ENCODE measurements at regions not wholly inside any gene's neighbourhood (a gene's known extent, or its start where the extent isn't known, plus 50 kb on each side); places are given as distances from the start of the nearest gene placed in this dataset.
"Not testable (repeated sequence)": the region's sequence is repeated elsewhere in the genome, so short reads cannot be mapped to it uniquely, and the experiment has no call there.

DNA sequence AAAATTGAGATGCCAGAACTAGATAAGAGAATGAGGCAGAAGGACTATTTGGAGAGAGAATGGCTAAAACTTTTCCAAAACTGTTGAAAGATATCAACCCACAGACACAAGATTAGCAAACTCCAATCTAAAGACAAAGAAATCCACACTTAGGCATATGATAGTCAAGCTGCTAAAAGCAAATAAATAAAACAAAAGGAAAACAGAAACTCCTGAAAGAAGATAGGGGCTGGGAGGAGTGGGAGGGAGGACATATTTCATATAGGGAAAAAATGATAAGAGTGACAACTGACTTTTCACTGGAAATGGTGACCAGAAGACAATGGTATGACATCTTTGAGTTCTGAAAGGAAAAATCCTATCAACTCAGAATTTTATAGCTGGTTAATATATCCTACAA is 105.4 kb upstream of the ADO start:
- no peaks in the 10 kb centered on the region for H3K4me1 ChIP-seq (ENCODE audit: control insufficient read depth in 1 of 2, low read depth in 2 of 2)
- H3K9me3 ChIP-seq = peaks cover 17% of the 10 kb centered on the region
- H3K27ac ChIP-seq = no peak overlapping the region
- H3K36me3 ChIP-seq = no peaks in the 10 kb centered on the region
- no peaks in the 10 kb centered on the region for H3K27me3 ChIP-seq (replicated peaks; ENCODE audit: insufficient read depth)
- H3K4me3 ChIP-seq = no peak overlapping the region
- ATAC-seq (ENCODE audit: insufficient number of reproducible peaks, low FRiP score, low read depth) = no peak
- TF ChIP-seq, protein P1, sequence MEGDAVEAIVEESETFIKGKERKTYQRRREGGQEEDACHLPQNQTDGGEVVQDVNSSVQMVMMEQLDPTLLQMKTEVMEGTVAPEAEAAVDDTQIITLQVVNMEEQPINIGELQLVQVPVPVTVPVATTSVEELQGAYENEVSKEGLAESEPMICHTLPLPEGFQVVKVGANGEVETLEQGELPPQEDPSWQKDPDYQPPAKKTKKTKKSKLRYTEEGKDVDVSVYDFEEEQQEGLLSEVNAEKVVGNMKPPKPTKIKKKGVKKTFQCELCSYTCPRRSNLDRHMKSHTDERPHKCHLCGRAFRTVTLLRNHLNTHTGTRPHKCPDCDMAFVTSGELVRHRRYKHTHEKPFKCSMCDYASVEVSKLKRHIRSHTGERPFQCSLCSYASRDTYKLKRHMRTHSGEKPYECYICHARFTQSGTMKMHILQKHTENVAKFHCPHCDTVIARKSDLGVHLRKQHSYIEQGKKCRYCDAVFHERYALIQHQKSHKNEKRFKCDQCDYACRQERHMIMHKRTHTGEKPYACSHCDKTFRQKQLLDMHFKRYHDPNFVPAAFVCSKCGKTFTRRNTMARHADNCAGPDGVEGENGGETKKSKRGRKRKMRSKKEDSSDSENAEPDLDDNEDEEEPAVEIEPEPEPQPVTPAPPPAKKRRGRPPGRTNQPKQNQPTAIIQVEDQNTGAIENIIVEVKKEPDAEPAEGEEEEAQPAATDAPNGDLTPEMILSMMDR (IDR thresholded peaks at IDR 0.05) = no peak
- no peak for DNase-seq (ENCODE audit: low spot score)

DNA sequence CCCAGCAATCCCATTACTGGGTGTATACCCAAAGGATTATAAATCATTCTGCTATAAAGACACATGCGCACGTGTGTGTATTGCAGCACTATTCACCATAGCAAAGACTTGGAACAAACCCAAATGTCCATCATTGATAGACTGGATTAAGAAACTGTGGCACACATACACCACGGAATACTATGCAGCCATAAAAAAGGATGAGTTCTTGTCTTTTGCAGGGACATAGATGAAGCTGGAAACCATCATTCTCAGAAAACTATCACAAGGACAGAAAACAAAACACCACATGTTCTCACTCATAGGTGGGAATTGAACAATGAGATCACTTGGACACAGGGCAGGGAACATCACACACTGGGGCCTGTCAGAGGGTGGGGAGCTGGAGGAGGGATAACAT is 100.4 kb upstream of the ADO start:
- H3K9me3 ChIP-seq; ATAC-seq (ENCODE audit: insufficient number of reproducible peaks, low FRiP score, low read depth); H3K27me3 ChIP-seq (replicated peaks; ENCODE audit: insufficient read depth); H3K27ac ChIP-seq; H3K4me3 ChIP-seq; H3K36me3 ChIP-seq; H3K4me1 ChIP-seq (ENCODE audit: control insufficient read depth in 1 of 2, low read depth in 2 of 2); DNase-seq (ENCODE audit: low spot score): not testable (repeated sequence)

DNA sequence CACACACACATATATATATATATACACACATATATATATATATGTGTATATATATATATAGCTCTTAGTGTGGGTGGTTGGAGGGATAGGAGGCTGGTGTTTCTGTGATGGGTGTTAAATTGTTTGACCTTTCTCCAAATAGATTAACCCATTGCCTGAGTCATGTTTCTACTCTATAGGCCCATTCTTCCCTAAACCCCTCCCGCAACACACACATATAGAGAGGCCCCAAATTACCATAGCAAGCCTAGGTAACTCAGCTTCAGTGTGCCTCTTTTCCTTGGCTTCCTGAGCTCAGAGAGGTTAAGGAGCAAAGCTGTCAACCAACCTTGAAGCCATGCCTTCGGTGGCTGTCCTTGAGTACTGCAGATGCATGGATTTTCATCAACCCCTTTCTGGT is 98.7 kb upstream of the ADO start:
- H3K27me3 ChIP-seq (replicated peaks; ENCODE audit: insufficient read depth) = no peaks in the 10 kb centered on the region
- TF ChIP-seq, protein P1 (IDR thresholded peaks at IDR 0.05) = no peak
- DNase-seq (ENCODE audit: low spot score) (no peak), ATAC-seq (ENCODE audit: insufficient number of reproducible peaks, low FRiP score, low read depth) (no peak)
- H3K4me3 ChIP-seq = no peak overlapping the region
- no peak overlapping the region for H3K27ac ChIP-seq
- no peaks in the 10 kb centered on the region for H3K36me3 ChIP-seq
- no peaks in the 10 kb centered on the region for H3K4me1 ChIP-seq (ENCODE audit: control insufficient read depth in 1 of 2, low read depth in 2 of 2)
- no peaks in the 10 kb centered on the region for H3K9me3 ChIP-seq

DNA sequence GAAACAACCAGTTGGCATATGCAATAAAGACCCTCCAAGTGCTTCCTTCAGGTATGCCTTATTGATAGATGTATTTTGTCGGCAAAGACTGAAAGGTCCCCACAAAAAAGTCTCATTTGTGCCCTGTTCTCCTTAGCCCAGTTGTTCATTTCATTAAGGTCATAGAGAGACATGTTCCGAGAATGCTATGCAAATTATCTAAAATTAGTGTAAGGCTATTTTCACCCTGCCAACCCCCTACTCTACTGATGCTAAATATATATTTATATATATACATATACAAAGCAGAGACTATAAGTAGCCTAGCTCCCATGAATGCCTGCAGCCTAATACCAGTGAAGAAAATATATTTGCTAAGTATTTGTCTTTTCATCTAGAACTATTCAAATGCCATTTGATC is 96.7 kb upstream of the ADO start:
- no peak overlapping the region for H3K27ac ChIP-seq
- ATAC-seq (ENCODE audit: insufficient number of reproducible peaks, low FRiP score, low read depth) (no peak), DNase-seq (ENCODE audit: low spot score) (no peak)
- no peaks in the 10 kb centered on the region for H3K36me3 ChIP-seq
- no peak overlapping the region for H3K4me3 ChIP-seq
- TF ChIP-seq, protein P1 (IDR thresholded peaks at IDR 0.05) = no peak
- H3K27me3 ChIP-seq (replicated peaks; ENCODE audit: insufficient read depth) = no peaks in the 10 kb centered on the region
- H3K9me3 ChIP-seq = no peaks in the 10 kb centered on the region
- no peaks in the 10 kb centered on the region for H3K4me1 ChIP-seq (ENCODE audit: control insufficient read depth in 1 of 2, low read depth in 2 of 2)

DNA sequence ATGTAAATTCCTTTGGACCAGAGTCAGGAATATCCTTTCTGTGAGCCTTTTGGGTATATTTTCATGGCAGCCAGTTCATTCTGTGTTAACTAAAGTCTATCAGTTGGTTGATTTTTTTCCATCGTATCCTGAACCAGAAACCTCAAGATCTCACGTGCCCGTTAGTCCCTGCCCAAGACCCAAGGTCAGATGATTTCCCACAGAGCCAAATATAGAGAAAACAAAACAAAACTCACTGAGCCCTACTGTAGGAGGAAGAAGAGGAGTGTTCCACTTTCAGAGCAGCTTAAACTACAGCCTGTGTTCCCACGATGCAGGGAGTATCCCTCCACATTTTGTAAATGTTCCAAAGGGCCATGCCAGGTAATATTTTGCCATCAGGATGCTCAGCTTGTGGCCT is 96.0 kb upstream of the ADO start:
- DNase-seq (ENCODE audit: low spot score) = no peak
- TF ChIP-seq, protein P1 (IDR thresholded peaks at IDR 0.05) = no peak
- Histone ChIP-seq H3K27ac (no peak overlapping the region), H3K9me3 (no peaks in the 10 kb centered on the region), H3K27me3 (replicated peaks; ENCODE audit: insufficient read depth) (no peaks in the 10 kb centered on the region), H3K36me3 (no peaks in the 10 kb centered on the region), H3K4me3 (no peak overlapping the region), H3K4me1 (ENCODE audit: control insufficient read depth in 1 of 2, low read depth in 2 of 2) (no peaks in the 10 kb centered on the region)
- no peak for ATAC-seq (ENCODE audit: insufficient number of reproducible peaks, low FRiP score, low read depth)

DNA sequence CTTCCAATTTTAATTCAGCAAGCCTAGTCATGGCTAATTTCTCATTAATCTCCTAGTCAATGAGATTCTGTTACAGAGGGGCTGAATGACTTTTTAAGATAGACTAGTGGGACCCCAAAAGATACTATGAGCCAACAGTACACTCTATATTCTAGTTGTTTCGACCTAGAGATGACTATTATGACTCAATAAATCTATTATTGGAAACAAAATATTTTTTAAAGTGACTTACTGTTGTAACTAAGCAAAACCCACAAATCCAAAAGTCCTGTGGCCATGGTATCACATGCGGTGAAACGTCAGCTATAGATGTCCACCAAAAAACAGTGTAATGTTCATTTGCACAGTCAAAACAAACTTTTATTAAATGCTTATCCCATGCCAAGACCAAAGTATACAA is 95.3 kb upstream of the ADO start:
- H3K4me3 ChIP-seq = no peak overlapping the region
- DNase-seq (ENCODE audit: low spot score) (no peak), ATAC-seq (ENCODE audit: insufficient number of reproducible peaks, low FRiP score, low read depth) (no peak)
- H3K27me3 ChIP-seq (replicated peaks; ENCODE audit: insufficient read depth) = no peaks in the 10 kb centered on the region
- H3K4me1 ChIP-seq (ENCODE audit: control insufficient read depth in 1 of 2, low read depth in 2 of 2) = no peaks in the 10 kb centered on the region
- TF ChIP-seq, protein P1 (IDR thresholded peaks at IDR 0.05) = no peak
- no peaks in the 10 kb centered on the region for H3K9me3 ChIP-seq
- no peak overlapping the region for H3K27ac ChIP-seq
- H3K36me3 ChIP-seq = no peaks in the 10 kb centered on the region

All from thoracic aorta (tissue), 2 donors.